ENCODE measurements at regions not wholly inside any gene's neighbourhood (a gene's known extent, or its start where the extent isn't known, plus 50 kb on each side); places are given as distances from the start of the nearest gene placed in this dataset.

- no peaks in the 10 kb centered on the region for H3K36me3 Mint-ChIP-seq
- ATAC-seq (no peak), DNase-seq (ENCODE audit: low spot score) (no peak)
- H3K4me3 Mint-ChIP-seq, result no peak overlapping the region
- TF ChIP-seq MXD4 (CRISPR knock-in tag; IDR thresholded peaks at IDR 0.05; ENCODE audit: borderline replicate concordance) (no peak), ZNF512 (CRISPR knock-in tag; IDR thresholded peaks at IDR 0.05; ENCODE audit: borderline replicate concordance) (no peak), ZNF317 (CRISPR knock-in tag; IDR thresholded peaks at IDR 0.05; ENCODE audit: borderline replicate concordance, low read depth) (no peak), GTF2I (CRISPR knock-in tag; conservative IDR thresholded peaks at IDR 0.05) (no peak), FOXJ3 (CRISPR knock-in tag; IDR thresholded peaks at IDR 0.05; ENCODE audit: borderline replicate concordance) (no peak), RORB (CRISPR knock-in tag; IDR thresholded peaks at IDR 0.05) (no peak), FOXP1 (CRISPR knock-in tag; IDR thresholded peaks at IDR 0.05; ENCODE audit: borderline replicate concordance) (no peak), ATF6 (CRISPR knock-in tag; IDR thresholded peaks at IDR 0.05) (no peak), NFATC4 (CRISPR knock-in tag; IDR thresholded peaks at IDR 0.05) (no peak), ZNF232 (CRISPR knock-in tag; IDR thresholded peaks at IDR 0.05) (no peak), AR (CRISPR knock-in tag; IDR thresholded peaks at IDR 0.05) (no peak), PRRX2 (CRISPR knock-in tag; IDR thresholded peaks at IDR 0.05) (no peak), IRF1 (CRISPR knock-in tag; IDR thresholded peaks at IDR 0.05) (no peak), ZNF219 (CRISPR knock-in tag; IDR thresholded peaks at IDR 0.05; ENCODE audit: borderline replicate concordance) (no peak), SMAD4 (CRISPR knock-in tag; IDR thresholded peaks at IDR 0.05) (no peak), ZNF671 (CRISPR knock-in tag; IDR thresholded peaks at IDR 0.05) (no peak), ARID4B (CRISPR knock-in tag; IDR thresholded peaks at IDR 0.05; ENCODE audit: borderline replicate concordance) (no peak), ATF3 (CRISPR knock-in tag; conservative IDR thresholded peaks at IDR 0.05) (no peak), ATF2 (CRISPR knock-in tag; IDR thresholded peaks at IDR 0.05; ENCODE audit: borderline replicate concordance, low read depth) (no peak), OVOL2 (CRISPR knock-in tag; IDR thresholded peaks at IDR 0.05; ENCODE audit: borderline replicate concordance) (no peak)
- no peaks in the 10 kb centered on the region for H3K4me1 Mint-ChIP-seq
- no peak overlapping the region for H3K27ac Mint-ChIP-seq
- POLR2A ChIA-PET, result no interaction called here
- H3K9me3 Mint-ChIP-seq, result no peaks in the 10 kb centered on the region
- no peaks in the 10 kb centered on the region; the same call in 1 of the 2 replicates for H3K27me3 Mint-ChIP-seq (ENCODE audit: low read depth)
- CTCF ChIA-PET, result interaction anchor here (0.6 kb wide), 1 partner anchor 901 kb away, joined by 3 read pairs; no protein-coding TSS in a partner anchor
These were observed 370.7 kb downstream of the PPP1R3A start for GRCh38 chr7:113548137-113548536.

Data from WTC11 (cell line).